Cardiac muscle cell (in vitro differentiated cells and primary cell): ENCODE measurements at regions not wholly inside any gene's neighbourhood (a gene's known extent, or its start where the extent isn't known, plus 50 kb on each side); places are given as distances from the start of the nearest gene placed in this dataset.
"Not testable (repeated sequence)": the region's sequence is repeated elsewhere in the genome, so short reads cannot be mapped to it uniquely, and the experiment has no call there.

Experiments used
- DNase-seq, 2 donors: peaks; one replicate each; pipeline versions ENCODE4 v3.0.0 to v3.0.0-alpha.2; 2010 to 2017; ENCODE audit warnings: low read depth in 1 of 2, low spot score in 1 of 2
- H3K27ac ChIP-seq: fragments of 200-600 bp; sonication (generic); 2 replicates; pipeline ENCODE4 v1.5.1; 2016
- H3K27me3 ChIP-seq: fragments of 200-600 bp; sonication (generic); 2 replicates; pipeline ENCODE4 v1.6.0; 2016; ENCODE audit warnings: control low read depth
- H3K36me3 ChIP-seq: fragments of 200-600 bp; sonication (generic); 2 replicates; pipeline ENCODE4 v1.5.1; 2016; ENCODE audit warnings: control low read depth
- H3K4me1 ChIP-seq: fragments of 200-600 bp; sonication (generic); 2 replicates; pipeline ENCODE4 v1.8.1; 2017; ENCODE audit warnings: low read depth, mild to moderate bottlenecking, mixed run types
- H3K4me3 ChIP-seq: fragments of 200-600 bp; sonication (generic); 2 replicates; pipeline ENCODE4 v1.5.1; 2016; ENCODE audit warnings: mild to moderate bottlenecking
- H3K9me3 ChIP-seq: fragments of 200-600 bp; sonication (generic); 2 replicates; pipeline ENCODE4 v1.5.1; 2017; ENCODE audit warnings: low read depth, mild to moderate bottlenecking, control low read depth
- TF ChIP-seq, protein P1 (sequence below): IDR thresholded peaks from 2 replicates; pipeline ENCODE4 v1.5.1; 2012; ENCODE audit warnings: low read depth, mild to moderate bottlenecking, low read length

DNA sequence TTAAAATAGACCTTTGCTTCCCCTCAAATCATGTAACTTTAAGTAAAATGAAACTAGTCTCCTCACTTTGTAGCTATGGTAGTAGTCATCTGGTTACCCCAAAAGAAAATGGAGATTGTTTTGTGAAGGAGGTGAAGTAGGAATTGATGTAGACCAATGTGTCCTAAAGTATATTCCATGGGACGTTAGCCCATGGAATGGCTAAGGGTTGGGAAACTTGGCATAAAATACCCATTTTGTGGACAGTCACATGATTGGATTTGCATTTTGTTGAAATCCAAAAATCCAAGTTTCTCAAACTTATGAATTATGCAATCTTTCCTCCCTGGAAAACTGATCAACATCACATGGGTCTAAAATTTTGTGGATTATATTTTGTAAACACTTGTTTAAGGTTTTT is 290.6 kb downstream of the OSTF1 start:
- Histone ChIP-seq H3K4me3 (no peak overlapping the region), H3K27me3 (no peaks in the 10 kb centered on the region), H3K36me3 (no peaks in the 10 kb centered on the region), H3K27ac (no peak overlapping the region), H3K9me3 (no peaks in the 10 kb centered on the region), H3K4me1 (no peaks in the 10 kb centered on the region)
- TF ChIP-seq, protein P1, sequence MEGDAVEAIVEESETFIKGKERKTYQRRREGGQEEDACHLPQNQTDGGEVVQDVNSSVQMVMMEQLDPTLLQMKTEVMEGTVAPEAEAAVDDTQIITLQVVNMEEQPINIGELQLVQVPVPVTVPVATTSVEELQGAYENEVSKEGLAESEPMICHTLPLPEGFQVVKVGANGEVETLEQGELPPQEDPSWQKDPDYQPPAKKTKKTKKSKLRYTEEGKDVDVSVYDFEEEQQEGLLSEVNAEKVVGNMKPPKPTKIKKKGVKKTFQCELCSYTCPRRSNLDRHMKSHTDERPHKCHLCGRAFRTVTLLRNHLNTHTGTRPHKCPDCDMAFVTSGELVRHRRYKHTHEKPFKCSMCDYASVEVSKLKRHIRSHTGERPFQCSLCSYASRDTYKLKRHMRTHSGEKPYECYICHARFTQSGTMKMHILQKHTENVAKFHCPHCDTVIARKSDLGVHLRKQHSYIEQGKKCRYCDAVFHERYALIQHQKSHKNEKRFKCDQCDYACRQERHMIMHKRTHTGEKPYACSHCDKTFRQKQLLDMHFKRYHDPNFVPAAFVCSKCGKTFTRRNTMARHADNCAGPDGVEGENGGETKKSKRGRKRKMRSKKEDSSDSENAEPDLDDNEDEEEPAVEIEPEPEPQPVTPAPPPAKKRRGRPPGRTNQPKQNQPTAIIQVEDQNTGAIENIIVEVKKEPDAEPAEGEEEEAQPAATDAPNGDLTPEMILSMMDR: no peak
- DNase-seq: no peak

DNA sequence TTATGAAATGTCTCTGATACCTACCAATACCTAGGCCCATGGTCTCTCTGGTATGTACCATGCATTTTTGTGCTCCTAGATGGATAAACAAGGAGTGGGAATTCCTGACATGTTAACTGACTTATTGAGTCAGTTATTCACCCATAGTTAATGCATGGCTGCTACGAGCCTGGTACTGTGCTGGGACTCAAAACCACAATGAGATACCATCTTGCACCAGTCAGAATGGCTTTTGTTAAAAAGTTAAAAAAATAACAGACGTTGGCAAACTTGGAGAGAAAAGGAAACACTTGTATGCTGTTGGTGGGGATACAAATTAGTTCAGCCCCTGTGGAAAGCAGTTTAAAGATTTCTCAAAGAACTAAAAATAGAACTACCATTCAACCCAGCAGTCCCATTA is 293.8 kb downstream of the OSTF1 start:
- no peak for DNase-seq
- no peaks in the 10 kb centered on the region for H3K36me3 ChIP-seq
- H3K4me3 ChIP-seq: no peak overlapping the region
- no peaks in the 10 kb centered on the region for H3K27me3 ChIP-seq
- no peaks in the 10 kb centered on the region for H3K4me1 ChIP-seq
- TF ChIP-seq, protein P1: no peak
- H3K27ac ChIP-seq: no peak overlapping the region
- no peaks in the 10 kb centered on the region for H3K9me3 ChIP-seq

DNA sequence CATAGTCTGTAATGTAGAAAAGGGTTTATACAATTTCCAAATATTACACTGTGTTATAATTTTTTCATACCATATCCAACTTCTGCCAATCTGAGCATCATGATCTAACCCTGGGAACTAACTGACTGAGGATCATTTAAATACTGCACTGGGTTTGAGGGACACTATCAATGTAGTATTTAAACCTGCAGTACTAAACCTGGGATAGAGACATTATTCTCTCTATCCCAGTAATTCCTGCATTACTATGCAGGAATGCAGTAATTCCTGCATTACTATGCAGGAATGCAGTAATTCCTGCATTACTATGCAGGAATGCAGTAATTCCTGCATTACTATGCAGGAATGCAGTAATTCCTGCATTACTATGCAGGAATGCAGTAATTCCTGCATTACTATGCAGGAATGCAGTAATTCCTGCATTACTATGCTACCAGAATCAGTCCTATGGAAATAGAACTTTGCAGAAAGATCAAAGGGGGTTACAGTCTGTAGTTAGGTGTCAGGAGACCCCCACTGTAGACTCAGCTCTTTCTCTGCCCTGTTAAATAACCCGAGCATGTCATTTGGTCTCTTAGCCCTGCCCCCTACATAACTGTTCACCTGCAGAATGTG is 295.2 kb downstream of the OSTF1 start:
- not testable (repeated sequence) for H3K36me3 ChIP-seq, DNase-seq, H3K27me3 ChIP-seq, H3K27ac ChIP-seq, H3K4me1 ChIP-seq, H3K4me3 ChIP-seq, H3K9me3 ChIP-seq

DNA sequence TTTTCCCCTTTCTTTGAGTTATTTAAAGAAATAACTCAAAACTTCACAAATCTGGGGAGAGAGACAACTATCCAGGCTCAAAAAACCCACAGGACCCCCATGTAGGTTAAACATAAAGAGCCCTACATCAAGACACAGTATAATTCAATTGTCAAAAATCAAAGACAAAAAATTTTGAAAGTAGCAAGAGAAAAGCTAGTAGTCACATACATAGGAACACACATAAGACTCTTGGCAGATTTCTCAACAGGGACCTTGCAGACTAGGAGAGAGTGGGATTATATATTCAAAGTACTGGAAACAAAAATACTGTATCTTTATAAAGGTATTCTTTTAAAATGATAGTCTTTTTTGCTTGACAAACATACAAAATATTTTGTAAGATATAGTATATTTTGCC is 296.9 kb downstream of the OSTF1 start:
- TF ChIP-seq, protein P1: no peak
- H3K36me3 ChIP-seq: no peaks in the 10 kb centered on the region
- no peak overlapping the region for H3K27ac ChIP-seq
- no peak overlapping the region for H3K4me3 ChIP-seq
- no peaks in the 10 kb centered on the region for H3K27me3 ChIP-seq
- no peaks in the 10 kb centered on the region for H3K4me1 ChIP-seq
- H3K9me3 ChIP-seq: no peaks in the 10 kb centered on the region
- DNase-seq: no peak

DNA sequence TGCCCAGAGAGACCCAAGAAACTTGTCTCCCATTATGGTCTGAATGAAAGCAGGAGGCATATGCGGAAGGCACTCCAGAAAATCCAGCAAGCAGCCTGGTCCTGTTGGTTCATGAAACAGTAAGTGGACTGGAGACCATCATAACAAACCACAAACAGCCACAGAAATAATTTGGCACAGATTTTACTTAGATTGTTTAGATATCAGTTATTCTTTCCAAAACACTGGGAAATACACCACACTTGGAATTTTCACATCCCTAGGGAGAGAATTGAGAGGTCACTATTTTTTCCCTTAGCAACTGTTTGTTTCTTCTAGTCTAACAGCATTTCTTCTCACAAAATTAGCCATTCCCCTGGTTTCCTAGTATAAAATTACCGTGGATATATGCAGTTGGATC is 300.8 kb downstream of the OSTF1 start:
- H3K27ac ChIP-seq: no peak overlapping the region
- H3K4me1 ChIP-seq: no peaks in the 10 kb centered on the region
- H3K36me3 ChIP-seq: no peaks in the 10 kb centered on the region
- H3K9me3 ChIP-seq: no peaks in the 10 kb centered on the region
- no peak for DNase-seq
- no peaks in the 10 kb centered on the region for H3K27me3 ChIP-seq
- TF ChIP-seq, protein P1: no peak
- H3K4me3 ChIP-seq: no peak overlapping the region

DNA sequence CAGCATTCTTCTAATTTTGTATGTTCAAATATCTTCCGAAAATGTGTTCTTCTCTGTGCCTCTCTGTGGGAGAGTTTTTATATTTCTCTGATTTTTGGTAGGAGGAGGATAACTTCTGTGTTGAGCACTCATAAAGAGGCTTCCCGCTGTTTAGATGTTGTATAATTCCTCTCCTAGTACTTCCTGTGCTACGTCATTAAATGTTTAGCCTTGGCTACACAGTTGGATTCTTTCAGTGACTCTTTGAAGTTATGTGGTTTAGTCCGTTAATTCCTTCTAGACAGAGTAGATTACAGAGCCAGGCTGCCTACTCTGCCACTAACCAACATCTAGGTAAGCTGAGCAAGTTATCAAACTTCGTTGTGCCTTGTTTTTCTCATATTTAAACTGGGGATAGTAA is 302.6 kb downstream of the OSTF1 start:
- DNase-seq: no peak
- H3K4me1 ChIP-seq: no peaks in the 10 kb centered on the region
- no peaks in the 10 kb centered on the region for H3K36me3 ChIP-seq
- H3K9me3 ChIP-seq: no peaks in the 10 kb centered on the region
- TF ChIP-seq, protein P1: no peak
- H3K4me3 ChIP-seq: no peak overlapping the region
- no peaks in the 10 kb centered on the region for H3K27me3 ChIP-seq
- no peak overlapping the region for H3K27ac ChIP-seq
